Smooth muscle cell (in vitro differentiated cells): ENCODE measurements at regions not wholly inside any gene's neighbourhood (a gene's known extent, or its start where the extent isn't known, plus 50 kb on each side); places are given as distances from the start of the nearest gene placed in this dataset.

Experiments
- DNase-seq: peaks from one replicate; lab custom pipeline; 2025; ENCODE audit not compliant: unreplicated experiment; lab: John Stamatoyannopoulos, UW
- H2AFZ ChIP-seq: fragments of 200-600 bp; sonication (generic); 2 replicates; pipeline ENCODE4 v1.6.0; 2016; ENCODE audit warnings: antibody characterized with exemption, low read depth, mild to moderate bottlenecking
- H3F3A ChIP-seq: fragments of 200-600 bp; sonication (generic); 2 replicates; pipeline ENCODE4 v1.6.0; 2017; ENCODE audit warnings: antibody characterized with exemption, low read depth
- H3K27ac ChIP-seq: fragments of 200-600 bp; sonication (generic); 2 replicates; pipeline ENCODE4 v1.5.1; 2016; ENCODE audit warnings: low read depth, mild to moderate bottlenecking
- H3K27me3 ChIP-seq: fragments of 200-600 bp; sonication (generic); 2 replicates; pipeline ENCODE4 v1.6.1; 2016; ENCODE audit warnings: low read depth, mild to moderate bottlenecking
- H3K36me3 ChIP-seq: fragments of 200-600 bp; sonication (generic); 2 replicates; pipeline ENCODE4 v1.5.1; 2016; ENCODE audit warnings: low read depth
- H3K4me1 ChIP-seq: fragments of 200-600 bp; sonication (generic); 2 replicates; pipeline ENCODE4 v1.5.1; 2016; ENCODE audit warnings: low read depth
- H3K4me2 ChIP-seq: fragments of 200-600 bp; sonication (generic); 2 replicates; pipeline ENCODE4 v1.6.0; 2016; ENCODE audit warnings: mild to moderate bottlenecking
- H3K4me3 ChIP-seq: fragments of 200-600 bp; sonication (generic); 2 replicates; pipeline ENCODE4 v1.5.1; 2016; ENCODE audit warnings: mild to moderate bottlenecking
- H3K79me2 ChIP-seq: fragments of 200-600 bp; sonication (generic); 2 replicates; pipeline ENCODE4 v1.6.0; 2016; ENCODE audit warnings: low read depth, mild to moderate bottlenecking
- H3K9ac ChIP-seq: fragments of 200-600 bp; sonication (generic); 2 replicates; pipeline ENCODE4 v1.6.0; 2016; ENCODE audit warnings: low read depth
- H3K9me3 ChIP-seq: fragments of 200-600 bp; sonication (generic); replicated peaks from 2 replicates; pipeline ENCODE4 v1.5.1; 2016; ENCODE audit warnings: low read depth
- H4K20me1 ChIP-seq: fragments of 200-600 bp; sonication (generic); 2 replicates; pipeline ENCODE4 v1.6.0; 2016; ENCODE audit warnings: low read depth
- WGBS: methylation state at CpG from one replicate; pipeline ENCODE4 v1.1.7; 2016; ENCODE audit warnings: low lambda C conversion rate; 5-methylcytosine and 5-hydroxymethylcytosine counted together
- TF ChIP-seq, protein P1 (sequence below): fragments of 200-600 bp; sonication (generic); IDR thresholded peaks from 2 replicates; pipeline ENCODE4 v1.5.1; 2017; ENCODE audit warnings: borderline replicate concordance, mild to moderate bottlenecking, antibody characterized with exemption; ENCODE audit not compliant: insufficient read depth, poor library complexity, severe bottlenecking

DNA sequence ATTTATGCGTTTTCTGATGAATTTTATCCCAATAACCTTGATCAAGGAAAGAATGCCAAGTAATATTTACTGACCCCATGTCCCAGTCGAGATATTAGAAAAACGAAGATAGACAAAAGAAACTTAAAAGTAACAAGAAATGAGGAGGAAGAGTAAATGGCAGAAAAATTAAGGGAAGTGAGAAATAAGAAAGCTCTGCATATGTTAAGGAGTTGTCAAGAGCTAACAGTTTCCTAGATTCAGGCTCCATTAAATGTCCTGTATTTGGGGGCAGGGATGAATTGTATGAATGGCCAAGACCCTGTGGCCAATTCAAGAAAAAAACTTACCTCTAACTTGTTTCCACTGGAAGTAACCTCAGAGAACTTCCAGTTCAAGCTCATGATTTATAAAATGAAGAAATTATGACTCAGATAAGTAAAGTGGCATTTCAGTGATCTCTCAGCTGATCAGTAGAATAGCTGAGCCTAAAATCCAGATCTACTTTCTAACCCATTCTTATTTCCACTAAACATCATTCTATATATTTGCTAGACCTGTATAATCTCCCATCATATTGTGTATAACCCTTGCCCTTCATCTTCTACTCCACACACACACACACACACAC is 73.2 kb downstream of the ZC3H11B start:
- no peak overlapping the region for H2AFZ ChIP-seq
- H3K79me2 ChIP-seq, result no peaks in the 10 kb centered on the region
- H3K36me3 ChIP-seq, result no peaks in the 10 kb centered on the region
- H4K20me1 ChIP-seq, result no peaks in the 10 kb centered on the region
- no peak for DNase-seq
- TF ChIP-seq, protein P1, sequence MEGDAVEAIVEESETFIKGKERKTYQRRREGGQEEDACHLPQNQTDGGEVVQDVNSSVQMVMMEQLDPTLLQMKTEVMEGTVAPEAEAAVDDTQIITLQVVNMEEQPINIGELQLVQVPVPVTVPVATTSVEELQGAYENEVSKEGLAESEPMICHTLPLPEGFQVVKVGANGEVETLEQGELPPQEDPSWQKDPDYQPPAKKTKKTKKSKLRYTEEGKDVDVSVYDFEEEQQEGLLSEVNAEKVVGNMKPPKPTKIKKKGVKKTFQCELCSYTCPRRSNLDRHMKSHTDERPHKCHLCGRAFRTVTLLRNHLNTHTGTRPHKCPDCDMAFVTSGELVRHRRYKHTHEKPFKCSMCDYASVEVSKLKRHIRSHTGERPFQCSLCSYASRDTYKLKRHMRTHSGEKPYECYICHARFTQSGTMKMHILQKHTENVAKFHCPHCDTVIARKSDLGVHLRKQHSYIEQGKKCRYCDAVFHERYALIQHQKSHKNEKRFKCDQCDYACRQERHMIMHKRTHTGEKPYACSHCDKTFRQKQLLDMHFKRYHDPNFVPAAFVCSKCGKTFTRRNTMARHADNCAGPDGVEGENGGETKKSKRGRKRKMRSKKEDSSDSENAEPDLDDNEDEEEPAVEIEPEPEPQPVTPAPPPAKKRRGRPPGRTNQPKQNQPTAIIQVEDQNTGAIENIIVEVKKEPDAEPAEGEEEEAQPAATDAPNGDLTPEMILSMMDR, result no peak
- H3K4me1 ChIP-seq, result peaks cover 22% of the 10 kb centered on the region
- no peaks in the 10 kb centered on the region for H3K9me3 ChIP-seq
- H3K4me2 ChIP-seq, result no peak overlapping the region
- no peak overlapping the region for H3K9ac ChIP-seq
- no peak overlapping the region for H3K4me3 ChIP-seq
- WGBS, result 98% methylated on average over 3 of the region's 3 CpGs
- H3F3A ChIP-seq, result no peaks in the 10 kb centered on the region
- no peaks in the 10 kb centered on the region for H3K27me3 ChIP-seq
- H3K27ac ChIP-seq, result no peak overlapping the region

DNA sequence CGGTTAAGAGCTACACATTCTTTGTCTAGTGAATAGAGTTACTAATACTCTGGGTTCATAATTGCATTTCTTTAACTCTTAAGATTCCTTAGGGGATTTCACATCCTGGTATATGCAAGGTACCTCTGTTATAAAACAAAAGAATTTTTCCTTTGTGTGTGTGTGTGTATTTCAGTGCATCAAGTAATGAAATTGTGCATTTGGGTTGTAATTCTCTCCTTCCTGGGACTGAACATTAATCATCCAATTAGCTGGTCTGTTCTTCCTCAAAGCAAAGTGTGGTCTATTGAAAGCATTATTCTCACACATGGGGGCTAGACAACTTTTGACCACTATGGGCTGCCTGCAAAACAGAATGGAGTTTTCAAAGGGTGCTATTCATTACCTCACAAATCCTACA is 74.0 kb downstream of the ZC3H11B start:
- DNase-seq, result no peak
- Histone ChIP-seq H3K27ac (no peak overlapping the region), H3K27me3 (no peaks in the 10 kb centered on the region), H3K9ac (no peak overlapping the region), H3K4me1 (peaks cover 17% of the 10 kb centered on the region), H3K36me3 (no peaks in the 10 kb centered on the region), H3K79me2 (no peaks in the 10 kb centered on the region), H3F3A (no peaks in the 10 kb centered on the region), H2AFZ (no peak overlapping the region), H3K4me2 (peak overlapping the region; percentile 63), H4K20me1 (no peaks in the 10 kb centered on the region), H3K4me3 (no peak overlapping the region), H3K9me3 (no peaks in the 10 kb centered on the region)
- TF ChIP-seq, protein P1, result no peak
- WGBS, result 47% methylated on average over 1 of the region's 1 CpG

DNA sequence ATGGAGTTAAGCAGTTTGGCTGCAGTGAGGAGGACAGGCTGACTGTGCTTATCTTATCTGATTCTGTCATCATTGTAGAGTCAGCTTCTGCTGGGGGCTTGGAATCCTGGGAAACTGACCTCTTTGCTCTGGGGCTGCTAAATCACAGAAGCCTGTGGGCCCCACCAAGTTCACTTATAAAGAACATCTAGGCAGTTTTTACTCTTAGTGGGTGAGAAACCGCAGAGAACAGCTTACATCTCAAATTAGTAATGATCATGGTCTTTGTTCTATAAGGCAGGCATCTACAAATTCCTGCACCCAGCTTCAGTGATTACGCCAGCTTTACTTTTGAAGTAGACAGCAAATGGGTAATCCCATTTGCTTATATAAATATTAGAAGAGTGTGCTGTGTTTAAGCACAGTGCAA is 75.7 kb downstream of the ZC3H11B start:
- Histone ChIP-seq H3K9me3 (no peaks in the 10 kb centered on the region), H3K4me2 (peak overlapping the region; percentile 63), H3K36me3 (no peaks in the 10 kb centered on the region), H3K27me3 (no peaks in the 10 kb centered on the region), H3K9ac (no peak overlapping the region), H3K27ac (peak overlapping the region; percentile 38), H3K4me3 (no peak overlapping the region), H2AFZ (no peak overlapping the region), H3K79me2 (no peaks in the 10 kb centered on the region), H4K20me1 (no peaks in the 10 kb centered on the region), H3K4me1 (peaks cover 25% of the 10 kb centered on the region), H3F3A (no peaks in the 10 kb centered on the region)
- WGBS, result 14% methylated on average over 2 of the region's 2 CpGs
- TF ChIP-seq, protein P1, result no peak
- DNase-seq, result no peak

DNA sequence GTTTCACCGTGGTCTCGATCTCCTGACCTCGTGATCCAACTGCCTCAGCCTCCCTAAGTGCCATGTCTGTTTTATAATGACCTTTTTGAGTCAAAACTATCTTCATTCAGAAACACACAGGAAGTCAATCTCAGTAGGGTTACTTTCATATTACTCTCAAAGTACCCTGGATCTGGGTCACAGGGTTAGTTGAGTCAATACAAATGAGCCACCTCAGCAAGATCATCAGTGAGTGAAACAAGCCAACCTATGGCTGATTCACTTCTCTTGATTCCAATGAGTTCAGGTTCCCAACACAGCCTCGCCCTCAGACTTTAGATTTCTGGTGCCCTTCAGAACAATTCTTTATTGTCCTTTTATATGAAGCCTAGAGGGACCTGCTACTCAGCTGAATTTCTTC is 76.9 kb downstream of the ZC3H11B start:
- 95% methylated on average over 4 of the region's 4 CpGs for WGBS
- no peaks in the 10 kb centered on the region for H3K27me3 ChIP-seq
- no peak overlapping the region for H3K9ac ChIP-seq
- H3K79me2 ChIP-seq, result no peaks in the 10 kb centered on the region
- H3K27ac ChIP-seq, result no peak overlapping the region
- no peak for DNase-seq
- no peak overlapping the region for H3K4me2 ChIP-seq
- H3K4me3 ChIP-seq, result no peak overlapping the region
- H2AFZ ChIP-seq, result no peak overlapping the region
- H3K9me3 ChIP-seq, result no peaks in the 10 kb centered on the region
- TF ChIP-seq, protein P1, result no peak
- H3K4me1 ChIP-seq, result peaks cover 25% of the 10 kb centered on the region
- no peaks in the 10 kb centered on the region for H3K36me3 ChIP-seq
- no peaks in the 10 kb centered on the region for H4K20me1 ChIP-seq
- no peaks in the 10 kb centered on the region for H3F3A ChIP-seq
